Loucy (cell line): ENCODE measurements at regions not wholly inside any gene's neighbourhood (a gene's known extent, or its start where the extent isn't known, plus 50 kb on each side); places are given as distances from the start of the nearest gene placed in this dataset.

ENCODE experiments used
- CTCF ChIP-seq: fragments of 200-600 bp; sonication (generic); conservative IDR thresholded peaks from 2 replicates; pipeline ENCODE4 v1.5.1; 2014; ENCODE audit warnings: mild to moderate bottlenecking, antibody characterized with exemption, low read length
- EZH2phosphoT487 ChIP-seq: fragments of 200-600 bp; IDR thresholded peaks from 2 replicates; pipeline ENCODE4 v1.6.1; 2018; ENCODE audit warnings: antibody characterized with exemption, mild to moderate bottlenecking, moderate library complexity, borderline replicate concordance

DNA sequence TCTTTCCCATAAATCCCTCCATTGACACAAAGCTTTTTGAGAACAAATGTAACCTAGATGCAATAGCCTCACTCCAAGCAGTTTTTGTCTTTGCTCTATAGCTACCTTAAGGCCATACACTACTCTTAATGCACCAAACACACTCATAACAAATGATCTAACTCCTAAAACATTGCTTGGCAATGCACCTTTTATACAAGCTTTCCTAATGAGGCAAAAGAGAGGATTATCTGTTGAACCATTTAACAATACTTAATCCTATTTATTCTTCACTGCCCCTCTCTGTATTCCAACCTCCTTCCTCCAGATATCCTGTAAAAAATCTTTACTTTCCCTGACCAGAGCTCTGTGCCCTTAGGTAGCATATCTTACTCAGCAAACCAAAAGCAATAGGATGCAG is 558.1 kb upstream of the MDFIC2 start:
- TF ChIP-seq CTCF (no peak), EZH2phosphoT487 (no peak)
